ENCODE measurements at regions not wholly inside any gene's neighbourhood (a gene's known extent, or its start where the extent isn't known, plus 50 kb on each side); places are given as distances from the start of the nearest gene placed in this dataset.
"Not testable (repeated sequence)": the region's sequence is repeated elsewhere in the genome, so short reads cannot be mapped to it uniquely, and the experiment has no call there.

GRCh38 chr16:26511463-26511862 is 555.3 kb upstream of the C16orf82 start:
- no peak for DNase-seq

- DNase-seq = no peak
Measured at GRCh38 chr16:26521626-26522025, 545.1 kb upstream of the C16orf82 start.

GRCh38 chr16:26524281-26524680 is 542.4 kb upstream of the C16orf82 start:
- DNase-seq = peak; percentile 51

- DNase-seq = no peak
Measured at GRCh38 chr16:26524846-26525245, 541.9 kb upstream of the C16orf82 start.

- no peak for DNase-seq
Measured at GRCh38 chr16:26525856-26526255, 540.9 kb upstream of the C16orf82 start.

GRCh38 chr16:26526633-26527032 is 540.1 kb upstream of the C16orf82 start:
- DNase-seq = no peak

GRCh38 chr16:26530584-26531289 is 536.0 kb upstream of the C16orf82 start:
- DNase-seq = no peak

GRCh38 chr16:26531290-26531730 is 535.4 kb upstream of the C16orf82 start:
- DNase-seq = no peak

GRCh38 chr16:26532456-26532855 is 534.3 kb upstream of the C16orf82 start:
- DNase-seq = no peak

- no peak for DNase-seq
Measured at GRCh38 chr16:26542198-26542597, 524.5 kb upstream of the C16orf82 start.

GRCh38 chr16:26546573-26546972 is 520.2 kb upstream of the C16orf82 start:
- no peak for DNase-seq

- DNase-seq = no peak
Measured at GRCh38 chr16:26547681-26548080, 519.0 kb upstream of the C16orf82 start.

GRCh38 chr16:26550111-26550610 is 516.6 kb upstream of the C16orf82 start:
- no peak for DNase-seq

GRCh38 chr16:26554030-26554429 is 512.7 kb upstream of the C16orf82 start:
- DNase-seq = no peak

GRCh38 chr16:26561303-26561702 is 505.4 kb upstream of the C16orf82 start:
- no peak for DNase-seq

GRCh38 chr16:26563018-26563417 is 503.7 kb upstream of the C16orf82 start:
- no peak for DNase-seq

GRCh38 chr16:26567356-26567755 is 499.4 kb upstream of the C16orf82 start:
- peak; percentile 66 for DNase-seq

- DNase-seq = peak; percentile 60
Measured at GRCh38 chr16:26569793-26570192, 496.9 kb upstream of the C16orf82 start.

- no peak for DNase-seq
Measured at GRCh38 chr16:26578748-26579147, 488.0 kb upstream of the C16orf82 start.

- DNase-seq = no peak
Measured at GRCh38 chr16:26583803-26584202, 482.9 kb upstream of the C16orf82 start.

GRCh38 chr16:26593700-26594099 is 473.0 kb upstream of the C16orf82 start:
- no peak for DNase-seq

- DNase-seq = peak; percentile 19
Measured at GRCh38 chr16:26594666-26595065, 472.1 kb upstream of the C16orf82 start.

- DNase-seq = no peak
Measured at GRCh38 chr16:26595199-26595598, 471.5 kb upstream of the C16orf82 start.

GRCh38 chr16:26596033-26596432 is 470.7 kb upstream of the C16orf82 start:
- DNase-seq = not testable (repeated sequence)

GRCh38 chr16:26598061-26598460 is 468.7 kb upstream of the C16orf82 start:
- DNase-seq = no peak

Data from eye (tissue), 1 donor.